ENCODE measurements at regions not wholly inside any gene's neighbourhood (a gene's known extent, or its start where the extent isn't known, plus 50 kb on each side); places are given as distances from the start of the nearest gene placed in this dataset.

- TF ChIP-seq, protein P1, sequence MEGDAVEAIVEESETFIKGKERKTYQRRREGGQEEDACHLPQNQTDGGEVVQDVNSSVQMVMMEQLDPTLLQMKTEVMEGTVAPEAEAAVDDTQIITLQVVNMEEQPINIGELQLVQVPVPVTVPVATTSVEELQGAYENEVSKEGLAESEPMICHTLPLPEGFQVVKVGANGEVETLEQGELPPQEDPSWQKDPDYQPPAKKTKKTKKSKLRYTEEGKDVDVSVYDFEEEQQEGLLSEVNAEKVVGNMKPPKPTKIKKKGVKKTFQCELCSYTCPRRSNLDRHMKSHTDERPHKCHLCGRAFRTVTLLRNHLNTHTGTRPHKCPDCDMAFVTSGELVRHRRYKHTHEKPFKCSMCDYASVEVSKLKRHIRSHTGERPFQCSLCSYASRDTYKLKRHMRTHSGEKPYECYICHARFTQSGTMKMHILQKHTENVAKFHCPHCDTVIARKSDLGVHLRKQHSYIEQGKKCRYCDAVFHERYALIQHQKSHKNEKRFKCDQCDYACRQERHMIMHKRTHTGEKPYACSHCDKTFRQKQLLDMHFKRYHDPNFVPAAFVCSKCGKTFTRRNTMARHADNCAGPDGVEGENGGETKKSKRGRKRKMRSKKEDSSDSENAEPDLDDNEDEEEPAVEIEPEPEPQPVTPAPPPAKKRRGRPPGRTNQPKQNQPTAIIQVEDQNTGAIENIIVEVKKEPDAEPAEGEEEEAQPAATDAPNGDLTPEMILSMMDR (IDR thresholded peaks at IDR 0.05): no peak
- no peak for TF ChIP-seq POLR2A (IDR thresholded peaks at IDR 0.05)
Observed at GRCh38 chr10:78260141-78260540, 226.5 kb downstream of the RPS24 start.

Data from thyroid gland (tissue), 4 donors.